ENCODE measurements at regions not wholly inside any gene's neighbourhood (a gene's known extent, or its start where the extent isn't known, plus 50 kb on each side); places are given as distances from the start of the nearest gene placed in this dataset.

DNA sequence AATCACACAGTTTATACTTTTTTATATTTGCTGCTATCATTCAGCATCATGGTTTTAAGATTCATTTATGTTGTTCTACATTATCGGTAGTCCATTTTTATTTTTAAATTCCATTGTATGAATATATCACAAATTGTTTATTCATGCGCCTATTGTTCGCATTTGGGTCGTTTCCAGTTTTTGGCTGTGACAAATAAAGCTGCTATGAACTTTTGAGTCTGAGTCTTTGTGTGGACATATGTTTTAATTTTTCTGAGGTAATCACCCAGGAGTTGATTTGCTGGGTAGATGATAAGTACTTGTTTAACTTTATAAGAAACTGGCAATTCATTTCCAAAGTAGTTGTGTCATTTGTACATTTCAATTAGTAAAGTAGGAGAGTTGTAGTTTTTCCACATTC lies 74.2 kb upstream of the CSNK1A1L start:
- no TSS peak for BruUV-seq (replicated peaks)
- WGBS (ENCODE audit: insufficient coverage, low coverage, missing lambda C conversion rate) = 0% methylated on average over 4 of the region's 4 CpGs
- no peak overlapping the region for H3K4me3 ChIP-seq
- intact Hi-C loops (cut with micrococcal nuclease) = no loop called here
- ChIA-PET CTCF (ENCODE audit: low intra/inter-chr PET ratio) (no interaction called here), POLR2A (no interaction called here)
- no peak overlapping the region for H2AFZ ChIP-seq (ENCODE audit: low read depth, low read length)
- ATAC-seq (no peak), FAIRE-seq (no peak), DNase-seq (ENCODE audit: extremely low read depth in 1 of 4, low spot score in 3 of 4) (no peak)
- no peaks in the 10 kb centered on the region for H3K79me2 ChIP-seq (ENCODE audit: control insufficient read depth, insufficient read depth, low read length)
- no peaks in the 10 kb centered on the region for H3K27me3 ChIP-seq (ENCODE audit: control insufficient read depth in 2 of 2, insufficient read depth in 2 of 2, low read length in 2 of 2)
- H3K27ac ChIP-seq (ENCODE audit: extremely low read depth, low read depth, low read length) = no peak overlapping the region
- H4K20me1 ChIP-seq (replicated peaks; ENCODE audit: control insufficient read depth, insufficient read depth, low read length) = no peaks in the 10 kb centered on the region
- H3K36me3 ChIP-seq (ENCODE audit: control insufficient read depth, insufficient read depth, low read length) = no peaks in the 10 kb centered on the region
- in situ Hi-C loops (cut with MboI) = no loop called here
- no peak overlapping the region for H3K9ac ChIP-seq (ENCODE audit: insufficient read depth in 1 of 2, low read depth in 2 of 2, low read length in 2 of 2)
- H3K9me3 ChIP-seq (replicated peaks; ENCODE audit: control insufficient read depth, insufficient read depth, low read depth, low read length) = no peaks in the 10 kb centered on the region
- TF ChIP-seq RNF2 (IDR thresholded peaks at IDR 0.05) = no peak
- TF ChIP-seq TAF7 (tag; IDR thresholded peaks at IDR 0.05) = no peak
- TF ChIP-seq MTA1 (IDR thresholded peaks at IDR 0.05; ENCODE audit: borderline replicate concordance) = no peak
- TF ChIP-seq, protein P1, sequence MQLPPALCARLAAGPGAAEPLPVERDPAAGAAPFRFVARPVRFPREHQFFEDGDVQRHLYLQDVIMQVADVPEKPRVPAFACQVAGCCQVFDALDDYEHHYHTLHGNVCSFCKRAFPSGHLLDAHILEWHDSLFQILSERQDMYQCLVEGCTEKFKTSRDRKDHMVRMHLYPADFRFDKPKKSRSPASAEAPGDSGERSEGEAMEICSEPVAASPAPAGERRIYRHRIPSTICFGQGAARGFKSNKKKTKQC (CRISPR knock-in tag; IDR thresholded peaks at IDR 0.05) = no peak
- TF ChIP-seq, protein P2, sequence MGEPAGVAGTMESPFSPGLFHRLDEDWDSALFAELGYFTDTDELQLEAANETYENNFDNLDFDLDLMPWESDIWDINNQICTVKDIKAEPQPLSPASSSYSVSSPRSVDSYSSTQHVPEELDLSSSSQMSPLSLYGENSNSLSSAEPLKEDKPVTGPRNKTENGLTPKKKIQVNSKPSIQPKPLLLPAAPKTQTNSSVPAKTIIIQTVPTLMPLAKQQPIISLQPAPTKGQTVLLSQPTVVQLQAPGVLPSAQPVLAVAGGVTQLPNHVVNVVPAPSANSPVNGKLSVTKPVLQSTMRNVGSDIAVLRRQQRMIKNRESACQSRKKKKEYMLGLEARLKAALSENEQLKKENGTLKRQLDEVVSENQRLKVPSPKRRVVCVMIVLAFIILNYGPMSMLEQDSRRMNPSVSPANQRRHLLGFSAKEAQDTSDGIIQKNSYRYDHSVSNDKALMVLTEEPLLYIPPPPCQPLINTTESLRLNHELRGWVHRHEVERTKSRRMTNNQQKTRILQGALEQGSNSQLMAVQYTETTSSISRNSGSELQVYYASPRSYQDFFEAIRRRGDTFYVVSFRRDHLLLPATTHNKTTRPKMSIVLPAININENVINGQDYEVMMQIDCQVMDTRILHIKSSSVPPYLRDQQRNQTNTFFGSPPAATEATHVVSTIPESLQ (CRISPR knock-in tag; IDR thresholded peaks at IDR 0.05) = no peak
- TF ChIP-seq TEAD2 (tag; IDR thresholded peaks at IDR 0.05) = no peak
- no peaks in the 10 kb centered on the region for H3K4me1 ChIP-seq (replicated peaks in 1 of 2; ENCODE audit: control insufficient read depth in 2 of 2, insufficient read depth in 2 of 2, low read length in 2 of 2)
- no peak overlapping the region for H3K4me2 ChIP-seq (ENCODE audit: insufficient read depth, low read length)
- H3K9me1 ChIP-seq (ENCODE audit: control insufficient read depth, insufficient read depth, low read length) = no peaks in the 10 kb centered on the region
